Glutamatergic neuron (in vitro differentiated cells): ENCODE measurements at regions not wholly inside any gene's neighbourhood (a gene's known extent, or its start where the extent isn't known, plus 50 kb on each side); places are given as distances from the start of the nearest gene placed in this dataset.
A peak's percentile ranks its signal among the peaks of the same experiment; 100 is the strongest.

Experiments used
- DNase-seq: peaks from one replicate; pipeline ENCODE4 v3.0.0; 2022
- H3K27ac Mint-ChIP-seq: one replicate; pipeline ENCODE4 v1.8.0; 2020; ENCODE audit warnings: mild to moderate bottlenecking, mixed read lengths, inconsistent platforms; ENCODE audit not compliant: unreplicated experiment
- H3K27me3 Mint-ChIP-seq: one replicate; pipeline ENCODE4 v1.8.0; 2020; ENCODE audit warnings: mild to moderate bottlenecking, moderate library complexity, mixed read lengths, inconsistent platforms; ENCODE audit not compliant: unreplicated experiment
- H3K36me3 Mint-ChIP-seq: one replicate; pipeline ENCODE4 v1.8.0; 2020; ENCODE audit warnings: mild to moderate bottlenecking, mixed read lengths, inconsistent platforms; ENCODE audit not compliant: unreplicated experiment
- H3K4me1 Mint-ChIP-seq: one replicate; pipeline ENCODE4 v1.8.0; 2020; ENCODE audit warnings: mild to moderate bottlenecking, low read depth, mixed read lengths, inconsistent platforms; ENCODE audit not compliant: unreplicated experiment
- H3K4me3 Mint-ChIP-seq: one replicate; pipeline ENCODE4 v1.8.0; 2020; ENCODE audit warnings: mild to moderate bottlenecking, mixed read lengths, inconsistent platforms; ENCODE audit not compliant: unreplicated experiment
- H3K9me3 Mint-ChIP-seq: one replicate; pipeline ENCODE4 v1.8.0; 2020; ENCODE audit warnings: mild to moderate bottlenecking, moderate library complexity, mixed read lengths, inconsistent platforms; ENCODE audit not compliant: unreplicated experiment
- CTCF ChIP-seq: fragments of 200-600 bp; sonication (generic); IDR thresholded peaks from one replicate; pipeline ENCODE4 v1.5.0; 2021; ENCODE audit not compliant: partially characterized antibody, unreplicated experiment

- no peak overlapping the region for H3K27ac Mint-ChIP-seq
- no peaks in the 10 kb centered on the region for H3K9me3 Mint-ChIP-seq
- no peaks in the 10 kb centered on the region for H3K36me3 Mint-ChIP-seq
- H3K4me1 Mint-ChIP-seq, result peaks cover 2% of the 10 kb centered on the region
- DNase-seq, result no peak
- TF ChIP-seq CTCF, result no peak
- H3K27me3 Mint-ChIP-seq, result no peaks in the 10 kb centered on the region
- H3K4me3 Mint-ChIP-seq, result no peak overlapping the region
Measured at GRCh38 chr13:59247171-59247570, 916.6 kb downstream of the DIAPH3 start.

DNA sequence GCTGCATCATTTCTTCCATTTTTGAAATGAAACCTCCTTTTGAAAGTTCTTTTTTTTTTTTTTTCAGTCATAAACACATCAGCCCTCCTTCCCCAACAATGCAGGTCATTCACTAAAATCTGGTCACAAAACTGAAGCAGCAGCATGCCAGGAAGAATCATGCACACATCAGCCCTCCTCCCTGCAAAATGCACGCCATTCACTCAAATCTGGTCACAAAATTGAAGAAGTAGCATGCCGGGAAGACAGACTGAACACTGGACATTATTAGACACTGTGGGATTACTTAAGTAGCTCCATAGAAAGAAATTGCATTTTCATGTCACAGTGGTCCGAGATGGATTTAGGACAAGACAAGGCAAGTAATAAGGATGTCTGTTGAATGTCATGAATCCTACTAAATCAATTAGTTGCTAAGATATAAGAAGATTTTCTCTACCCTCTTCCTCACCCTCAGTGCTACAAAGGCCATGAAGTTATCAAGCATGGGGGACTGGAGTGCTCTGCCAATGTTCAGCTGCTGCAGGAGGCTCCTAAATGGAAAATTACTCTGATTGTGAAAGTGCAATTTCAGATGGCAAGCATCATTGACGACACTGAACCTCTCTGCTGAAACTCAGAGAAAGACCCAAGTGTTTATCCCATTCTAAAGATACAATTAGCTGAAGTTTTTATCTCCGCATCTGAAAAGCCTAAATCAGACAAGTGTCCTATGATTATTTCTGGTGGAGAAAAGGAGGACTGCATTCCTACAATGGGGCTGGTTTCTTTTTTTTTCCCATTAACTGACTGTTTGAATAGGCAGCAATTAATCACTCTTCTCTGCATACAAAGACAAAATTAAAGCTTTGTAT is 913.2 kb downstream of the DIAPH3 start:
- Mint-ChIP-seq H3K27ac (no peak overlapping the region), H3K27me3 (no peaks in the 10 kb centered on the region), H3K36me3 (no peaks in the 10 kb centered on the region), H3K4me1 (peaks cover 2% of the 10 kb centered on the region), H3K4me3 (no peak overlapping the region), H3K9me3 (no peaks in the 10 kb centered on the region)
- no peak for TF ChIP-seq CTCF
- DNase-seq, result no peak

GRCh38 chr13:59259165-59260000 is 904.3 kb downstream of the DIAPH3 start:
- TF ChIP-seq CTCF, result no peak
- H3K9me3 Mint-ChIP-seq, result peaks cover 5% of the 10 kb centered on the region
- H3K27me3 Mint-ChIP-seq, result no peaks in the 10 kb centered on the region
- H3K4me1 Mint-ChIP-seq, result peaks cover 23% of the 10 kb centered on the region
- no peak for DNase-seq
- no peak overlapping the region for H3K27ac Mint-ChIP-seq
- no peaks in the 10 kb centered on the region for H3K36me3 Mint-ChIP-seq
- H3K4me3 Mint-ChIP-seq, result no peak overlapping the region

- peaks cover 23% of the 10 kb centered on the region for H3K4me1 Mint-ChIP-seq
- H3K36me3 Mint-ChIP-seq, result no peaks in the 10 kb centered on the region
- TF ChIP-seq CTCF, result peak; percentile 40
- H3K4me3 Mint-ChIP-seq, result no peak overlapping the region
- DNase-seq, result no peak
- no peaks in the 10 kb centered on the region for H3K27me3 Mint-ChIP-seq
- H3K27ac Mint-ChIP-seq, result no peak overlapping the region
- H3K9me3 Mint-ChIP-seq, result peaks cover 5% of the 10 kb centered on the region
Measured at GRCh38 chr13:59261928-59262488, 901.7 kb downstream of the DIAPH3 start.

DNA sequence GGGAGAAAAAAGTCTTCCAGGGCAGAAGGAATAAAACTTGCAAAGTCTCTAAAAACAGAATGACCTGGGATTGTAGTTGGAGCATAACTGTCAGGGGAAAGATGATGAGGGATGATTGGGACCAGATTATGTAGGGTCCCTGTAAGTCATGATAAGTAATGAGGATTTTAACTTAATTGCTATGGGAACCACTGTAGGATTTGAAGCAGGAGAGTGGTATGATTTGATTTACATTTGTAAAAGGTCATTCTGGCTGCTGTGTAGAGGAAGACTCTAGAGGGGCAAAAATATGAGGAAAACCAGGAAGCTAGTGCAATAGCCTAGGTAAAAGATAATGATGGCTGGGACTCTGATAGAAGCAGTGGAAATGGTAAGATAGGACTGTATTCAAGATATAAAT is 900.2 kb downstream of the DIAPH3 start:
- no peak for DNase-seq
- TF ChIP-seq CTCF, result no peak
- Mint-ChIP-seq H3K36me3 (no peaks in the 10 kb centered on the region), H3K4me1 (peaks cover 23% of the 10 kb centered on the region), H3K9me3 (peaks cover 7% of the 10 kb centered on the region), H3K4me3 (no peak overlapping the region), H3K27ac (no peak overlapping the region), H3K27me3 (peaks cover 2% of the 10 kb centered on the region)
